Glomerular visceral epithelial cell (primary cell): ENCODE measurements at regions not wholly inside any gene's neighbourhood (a gene's known extent, or its start where the extent isn't known, plus 50 kb on each side); places are given as distances from the start of the nearest gene placed in this dataset.
"Not testable (repeated sequence)": the region's sequence is repeated elsewhere in the genome, so short reads cannot be mapped to it uniquely, and the experiment has no call there.

Experiments used
- DNase-seq: peaks from one replicate; pipeline ENCODE4 v3.0.0-alpha.2; 2016; ENCODE audit errors: extremely low spot score

GRCh38 chr6:134636186-134636799, 313.6 kb downstream of the ALDH8A1 start:
- DNase-seq = no peak

GRCh38 chr6:134634966-134635365, 314.9 kb downstream of the ALDH8A1 start:
- DNase-seq = no peak

GRCh38 chr6:134634466-134634865, 315.4 kb downstream of the ALDH8A1 start:
- DNase-seq = no peak

GRCh38 chr6:134632982-134633940, 315.3 kb upstream of the SGK1 start:
- not testable (repeated sequence) for DNase-seq

GRCh38 chr6:134632024-134632423, 314.1 kb upstream of the SGK1 start:
- no peak for DNase-seq

GRCh38 chr6:134631398-134631924, 313.5 kb upstream of the SGK1 start:
- DNase-seq = no peak

GRCh38 chr6:134630508-134631121, 312.7 kb upstream of the SGK1 start:
- no peak for DNase-seq

GRCh38 chr6:134628154-134628553, 310.2 kb upstream of the SGK1 start:
- no peak for DNase-seq

- DNase-seq = no peak
Measured at GRCh38 chr6:134627707-134628106, 309.8 kb upstream of the SGK1 start.

GRCh38 chr6:134626589-134626988, 308.7 kb upstream of the SGK1 start:
- DNase-seq = no peak

GRCh38 chr6:134626086-134626485, 308.2 kb upstream of the SGK1 start:
- DNase-seq = no peak

- DNase-seq = no peak
Measured at GRCh38 chr6:134624781-134625180, 306.9 kb upstream of the SGK1 start.

GRCh38 chr6:134623401-134623800, 305.5 kb upstream of the SGK1 start:
- DNase-seq = no peak

GRCh38 chr6:134622382-134623173, 304.7 kb upstream of the SGK1 start:
- no peak for DNase-seq

GRCh38 chr6:134621858-134622257, 303.9 kb upstream of the SGK1 start:
- no peak for DNase-seq

GRCh38 chr6:134619789-134620188, 301.9 kb upstream of the SGK1 start:
- DNase-seq = peak; percentile 58

GRCh38 chr6:134619077-134619476, 301.2 kb upstream of the SGK1 start:
- no peak for DNase-seq

- no peak for DNase-seq
Measured at GRCh38 chr6:134614606-134615485, 296.9 kb upstream of the SGK1 start.

GRCh38 chr6:134612128-134612527, 294.2 kb upstream of the SGK1 start:
- DNase-seq = not testable (repeated sequence)

GRCh38 chr6:134610411-134610810, 292.5 kb upstream of the SGK1 start:
- DNase-seq = no peak
